Keratinocyte (primary cell): ENCODE measurements at regions not wholly inside any gene's neighbourhood (a gene's known extent, or its start where the extent isn't known, plus 50 kb on each side); places are given as distances from the start of the nearest gene placed in this dataset.

Source experiments
- DNase-seq: peaks from one replicate; pipeline ENCODE4 v3.0.0-alpha.2; 2011; ENCODE audit warnings: low read depth, missing footprints, low spot score
- FAIRE-seq: peaks from 2 replicates; lab custom pipeline; 2011; peaks lifted over from hg19 to GRCh38; lab: Jason Lieb, UNC
- H2AFZ ChIP-seq: 2 replicates; pipeline ENCODE4 v1.6.0; 2012; ENCODE audit warnings: low read length, control low read depth, inconsistent platforms; ENCODE audit not compliant: control insufficient read depth
- H3K27ac ChIP-seq: 2 replicates; pipeline ENCODE4 v1.5.1; 2011; ENCODE audit warnings: low read length; ENCODE audit not compliant: control insufficient read depth, insufficient read depth
- H3K27me3 ChIP-seq: 3 replicates; pipeline ENCODE4 v1.6.0; 2011; ENCODE audit warnings: low read length; ENCODE audit not compliant: control insufficient read depth, insufficient read depth; ENCODE audit errors: extremely low read depth
- H3K36me3 ChIP-seq, 2 experiments: 2 replicates in 1 of 2; 3 replicates in 1 of 2; pipeline ENCODE4 v1.5.1; 2011; ENCODE audit warnings: low read length in 2 of 2, mild to moderate bottlenecking in 1 of 2; ENCODE audit not compliant: control insufficient read depth in 2 of 2, insufficient read depth in 2 of 2; ENCODE audit errors: extremely low read depth in 1 of 2
- H3K4me1 ChIP-seq: 3 replicates; pipeline ENCODE4 v1.5.1; 2011; ENCODE audit warnings: low read length; ENCODE audit not compliant: control insufficient read depth, insufficient read depth; ENCODE audit errors: extremely low read depth
- H3K4me2 ChIP-seq: 3 replicates; pipeline ENCODE4 v1.6.0; 2011; ENCODE audit warnings: low read depth, low read length; ENCODE audit not compliant: control insufficient read depth, insufficient read depth; ENCODE audit errors: extremely low read depth
- H3K4me3 ChIP-seq, 3 experiments: fragments of 200-600 bp in 1 of 3; sonication (generic) in 1 of 3; 2 replicates in 2 of 3; 3 replicates in 1 of 3; pipeline ENCODE4 v1.5.1; 2011 to 2016; ENCODE audit warnings: low read length in 3 of 3, mild to moderate bottlenecking in 3 of 3, control low read depth in 2 of 3, inconsistent platforms in 1 of 3, low read depth in 1 of 3, mixed read lengths in 1 of 3, mixed run types in 1 of 3, moderate library complexity in 1 of 3; ENCODE audit not compliant: control insufficient read depth in 2 of 3, insufficient read depth in 2 of 3; ENCODE audit errors: extremely low read depth in 1 of 3
- H3K79me2 ChIP-seq: 2 replicates; pipeline ENCODE4 v1.6.0; 2012; ENCODE audit warnings: low read length; ENCODE audit not compliant: control insufficient read depth, insufficient read depth
- H3K9ac ChIP-seq: 3 replicates; pipeline ENCODE4 v1.6.0; 2011; ENCODE audit warnings: low read length; ENCODE audit not compliant: control insufficient read depth, insufficient read depth; ENCODE audit errors: extremely low read depth
- H3K9me1 ChIP-seq: 3 replicates; pipeline ENCODE4 v1.6.0; 2011; ENCODE audit warnings: low read length; ENCODE audit not compliant: control insufficient read depth, insufficient read depth; ENCODE audit errors: extremely low read depth
- H3K9me3 ChIP-seq: 2 replicates; pipeline ENCODE4 v1.5.1; 2012; ENCODE audit warnings: low read depth, low read length; ENCODE audit not compliant: control insufficient read depth
- H4K20me1 ChIP-seq: 3 replicates; pipeline ENCODE4 v1.6.0; 2011; ENCODE audit warnings: low read length; ENCODE audit not compliant: control insufficient read depth, insufficient read depth; ENCODE audit errors: extremely low read depth
- CTCF ChIP-seq, 3 experiments: IDR thresholded peaks in 1 of 3; conservative IDR thresholded peaks in 1 of 3; optimal IDR thresholded peaks in 1 of 3; 2 replicates in 2 of 3; 3 replicates in 1 of 3; pipeline versions ENCODE3 to v1.5.1; 2011; ENCODE audit warnings: low read length in 3 of 3, mild to moderate bottlenecking in 3 of 3, moderate library complexity in 2 of 3, control low read depth in 1 of 3, inconsistent platforms in 1 of 3; ENCODE audit not compliant: insufficient read depth in 2 of 3; ENCODE audit errors: extremely low read depth in 1 of 3
- EZH2 ChIP-seq: IDR thresholded peaks from one replicate; pipeline ENCODE4 v1.6.1; 2012; ENCODE audit warnings: inconsistent platforms, mild to moderate bottlenecking, low read length, moderate library complexity
- dilution Hi-C: fragments of 300-500 bp; cut with MboI; formaldehyde crosslinking; loops from one replicate; pipeline ENCODE4 v1.7.0; 2020; ENCODE audit warnings: low sequenced_read_pairs; ENCODE audit not compliant: extremely low pct_ligation_motif_present

GRCh38 chr6:33912195-33912594 is 108.4 kb upstream of the MLN start:
- FAIRE-seq (no peak), DNase-seq (no peak)
- Histone ChIP-seq H3K27me3 (peaks cover 9% of the 10 kb centered on the region), H3K9me1 (no peaks in the 10 kb centered on the region), H3K36me3 (no peaks in the 10 kb centered on the region), H3K4me1 (no peaks in the 10 kb centered on the region), H4K20me1 (no peaks in the 10 kb centered on the region), H3K9me3 (no peaks in the 10 kb centered on the region), H3K27ac (no peak overlapping the region), H3K9ac (no peak overlapping the region), H2AFZ (no peak overlapping the region), H3K4me3 (no peak overlapping the region), H3K4me2 (no peak overlapping the region), H3K79me2 (no peaks in the 10 kb centered on the region)
- TF ChIP-seq EZH2 (no peak), CTCF (optimal IDR thresholded peaks at IDR 0.05 in 1 of 3, IDR thresholded peaks at IDR 0.05 in 1 of 3, conservative IDR thresholded peaks at IDR 0.05 in 1 of 3; ENCODE audit: extremely low read depth in 1 of 3, insufficient read depth in 2 of 3, low read length in 3 of 3) (no peak)
- dilution Hi-C loops = no loop called here

DNA sequence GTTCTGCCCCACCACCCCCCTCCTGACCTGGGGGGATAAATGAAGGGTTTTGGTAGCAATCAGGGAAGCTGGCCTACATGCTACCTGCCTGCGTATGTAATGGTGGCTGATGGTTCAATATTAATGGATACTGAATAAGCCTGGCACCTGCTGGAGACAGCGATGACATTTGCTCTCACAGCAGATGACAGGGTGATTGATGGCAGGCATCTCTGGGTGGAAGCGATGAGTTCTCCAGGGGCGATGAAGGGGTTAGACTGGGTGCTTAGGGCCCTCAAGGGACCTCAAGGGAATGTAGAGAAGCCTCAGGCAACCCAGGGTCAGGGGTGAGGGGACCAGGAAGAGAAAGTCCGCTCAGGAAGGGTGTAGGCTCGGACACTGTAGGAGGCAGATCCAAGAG is 107.7 kb upstream of the MLN start:
- TF ChIP-seq EZH2 (no peak), CTCF (optimal IDR thresholded peaks at IDR 0.05 in 1 of 3, IDR thresholded peaks at IDR 0.05 in 1 of 3, conservative IDR thresholded peaks at IDR 0.05 in 1 of 3; ENCODE audit: extremely low read depth in 1 of 3, insufficient read depth in 2 of 3, low read length in 3 of 3) (no peak)
- Histone ChIP-seq H3K4me2 (no peak overlapping the region), H4K20me1 (no peaks in the 10 kb centered on the region), H3K9me1 (no peaks in the 10 kb centered on the region), H3K27ac (no peak overlapping the region), H3K4me3 (no peak overlapping the region), H3K9me3 (no peaks in the 10 kb centered on the region), H3K27me3 (peaks cover 14% of the 10 kb centered on the region), H3K9ac (no peak overlapping the region), H3K4me1 (no peaks in the 10 kb centered on the region), H3K79me2 (no peaks in the 10 kb centered on the region), H2AFZ (no peak overlapping the region), H3K36me3 (no peaks in the 10 kb centered on the region)
- dilution Hi-C loops = no loop called here
- FAIRE-seq = no peak
- DNase-seq = no peak
